NCI-H774 (cell line): ENCODE measurements at regions not wholly inside any gene's neighbourhood (a gene's known extent, or its start where the extent isn't known, plus 50 kb on each side); places are given as distances from the start of the nearest gene placed in this dataset.

Experiments
- DNase-seq: peaks from one replicate; lab custom pipeline; 2025; lab: John Stamatoyannopoulos, UW

- no peak for DNase-seq
Measured at GRCh38 chr9:88229434-88229833, 91.2 kb upstream of the SPATA31C2 start.

DNA sequence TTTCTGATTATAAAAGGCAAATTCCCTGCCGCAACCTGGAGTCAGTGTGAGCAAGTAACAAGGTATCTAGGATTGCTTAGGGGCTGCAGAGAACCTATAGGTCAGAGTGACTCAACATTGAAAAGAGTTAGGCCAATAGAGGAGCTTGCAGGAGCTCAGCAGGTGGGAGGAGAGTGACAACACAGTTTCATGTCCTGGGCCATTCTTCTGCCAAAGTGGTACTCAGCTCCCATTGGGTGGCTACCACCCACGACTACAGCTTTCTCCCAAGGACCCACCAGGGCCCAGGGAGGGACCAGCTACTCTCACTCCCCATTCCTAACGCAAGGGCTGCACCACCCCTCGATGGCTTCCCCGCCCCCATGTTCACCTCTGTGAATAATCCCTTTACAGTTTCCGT lies 86.7 kb upstream of the SPATA31C2 start:
- DNase-seq = no peak

DNA sequence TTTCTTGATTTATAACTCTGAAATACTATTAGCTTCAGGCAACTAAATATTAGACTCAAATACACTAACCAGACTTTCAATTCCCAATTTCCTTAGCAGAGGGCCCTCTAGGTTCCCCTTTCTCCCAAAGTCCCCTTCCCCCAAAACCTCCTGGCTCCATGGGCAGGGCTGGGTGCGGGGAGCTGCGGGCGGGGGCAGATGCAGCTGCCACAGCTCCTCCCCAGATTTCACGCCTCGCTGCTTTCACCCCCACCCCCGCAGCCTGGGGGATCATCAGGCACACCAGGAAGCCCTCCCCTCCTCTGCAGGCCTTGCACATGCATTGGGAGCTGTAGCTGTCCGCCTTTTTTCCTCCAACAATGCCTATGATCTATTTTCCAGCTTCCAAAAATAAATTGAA lies 82.8 kb upstream of the SPATA31C2 start:
- no peak for DNase-seq

DNA sequence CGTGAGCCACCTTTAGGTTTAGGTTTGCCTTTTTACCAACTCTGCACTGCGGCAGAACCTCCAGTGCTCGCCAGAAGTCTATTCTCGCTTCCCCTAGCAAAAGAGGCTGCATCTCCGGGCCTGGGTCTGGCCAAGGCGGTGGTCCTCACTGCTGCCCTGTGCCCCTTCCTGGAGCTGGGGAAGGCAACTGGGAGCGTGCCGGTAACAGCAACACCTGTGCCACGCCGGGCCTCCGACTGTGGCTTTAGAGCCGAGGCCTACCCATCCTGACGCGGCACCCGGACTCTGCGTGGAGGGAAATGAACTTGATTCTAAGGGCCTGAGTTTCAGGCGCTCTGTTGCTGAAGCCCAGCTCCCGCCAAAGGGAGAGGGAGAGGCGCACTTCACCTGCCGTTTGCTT lies 82.4 kb upstream of the SPATA31C2 start:
- DNase-seq = no peak

DNA sequence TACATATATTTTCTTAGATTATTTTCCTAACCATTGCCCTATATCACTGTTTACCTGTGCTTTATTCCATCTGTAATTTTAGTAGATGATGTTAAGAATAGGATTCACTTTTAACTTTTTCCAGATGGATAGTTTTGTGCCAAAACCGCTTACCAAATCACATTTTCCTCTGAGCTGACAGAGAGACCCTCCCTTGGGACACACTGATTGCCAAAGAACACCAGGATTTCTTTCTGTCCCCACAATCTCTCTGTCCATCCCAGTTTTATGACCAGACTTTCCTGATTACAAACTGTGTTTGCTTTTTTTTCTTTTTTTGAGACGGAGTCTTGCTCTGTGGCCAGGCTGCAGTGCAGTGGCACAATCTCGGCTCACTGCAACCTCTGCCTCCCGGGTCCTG lies 81.3 kb upstream of the SPATA31C2 start:
- DNase-seq = no peak

DNA sequence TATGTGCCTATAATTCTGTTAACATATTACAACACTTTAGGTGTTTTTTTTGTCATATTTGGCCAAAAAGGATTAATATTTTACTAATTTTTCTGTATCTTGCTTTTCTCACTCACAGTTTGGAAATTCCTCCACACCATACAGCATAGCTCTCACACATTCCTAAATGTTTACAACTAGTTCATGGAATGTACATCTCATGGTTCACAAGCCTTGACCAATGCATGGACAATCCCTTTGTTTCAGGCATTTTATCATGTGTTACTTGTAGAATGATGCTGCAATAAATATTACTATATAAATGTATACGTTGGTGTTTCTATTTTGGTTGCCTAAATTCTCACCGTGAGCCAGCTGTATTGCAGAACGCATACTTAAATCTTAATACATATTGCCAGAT lies 80.5 kb upstream of the SPATA31C2 start:
- DNase-seq = no peak

GRCh38 chr9:88216126-88216995 lies 78.1 kb upstream of the SPATA31C2 start:
- no peak for DNase-seq

- no peak for DNase-seq
Measured at GRCh38 chr9:88215196-88216125, 77.2 kb upstream of the SPATA31C2 start.

DNA sequence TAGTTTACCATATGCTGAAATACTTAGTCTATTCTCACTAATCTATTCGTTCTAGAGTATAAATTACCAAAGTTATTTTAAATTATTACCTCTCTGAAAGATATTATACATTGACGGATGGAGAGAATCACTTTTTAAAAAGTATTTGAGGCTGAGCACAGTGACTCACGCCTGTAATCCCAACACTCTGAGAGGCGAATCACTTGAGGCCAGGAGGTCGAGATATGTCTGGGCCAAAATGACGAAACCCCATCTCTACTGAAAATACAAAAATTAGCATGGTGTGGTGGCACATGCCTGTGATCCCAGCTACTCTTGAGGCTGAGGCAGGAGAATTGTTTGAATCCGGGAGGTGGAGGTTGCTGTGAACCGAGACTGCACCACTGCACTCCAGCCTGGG lies 64.0 kb upstream of the SPATA31C2 start:
- no peak for DNase-seq

GRCh38 chr9:88198341-88198807 lies 60.1 kb upstream of the SPATA31C2 start:
- DNase-seq = no peak

DNA sequence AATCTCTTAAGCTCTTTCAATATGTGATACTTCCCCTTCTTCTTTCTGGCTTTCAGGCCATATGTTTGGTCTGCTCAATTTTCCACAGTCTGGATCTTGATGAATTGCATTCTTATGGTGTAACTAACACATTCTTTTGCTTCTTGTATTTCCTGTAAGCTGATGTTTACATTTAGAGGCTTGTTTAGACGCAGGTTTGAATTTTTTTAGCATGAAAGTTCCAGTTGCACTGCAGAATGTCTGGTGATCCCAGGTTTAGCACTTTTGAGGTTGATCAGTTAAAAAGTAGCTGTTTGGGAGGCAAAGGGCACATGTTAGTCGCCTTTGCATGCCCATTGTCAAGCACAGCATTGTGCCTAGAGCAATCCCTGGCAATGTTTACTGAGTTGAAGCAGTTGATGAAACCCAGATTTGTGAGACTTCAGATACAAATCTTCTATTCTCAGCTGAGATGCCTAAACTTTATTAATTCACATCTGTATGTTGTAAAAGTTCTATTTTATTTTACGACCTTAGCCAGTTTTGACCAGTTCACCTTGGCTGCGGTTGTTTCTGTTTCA lies 59.6 kb upstream of the SPATA31C2 start:
- no peak for DNase-seq

DNA sequence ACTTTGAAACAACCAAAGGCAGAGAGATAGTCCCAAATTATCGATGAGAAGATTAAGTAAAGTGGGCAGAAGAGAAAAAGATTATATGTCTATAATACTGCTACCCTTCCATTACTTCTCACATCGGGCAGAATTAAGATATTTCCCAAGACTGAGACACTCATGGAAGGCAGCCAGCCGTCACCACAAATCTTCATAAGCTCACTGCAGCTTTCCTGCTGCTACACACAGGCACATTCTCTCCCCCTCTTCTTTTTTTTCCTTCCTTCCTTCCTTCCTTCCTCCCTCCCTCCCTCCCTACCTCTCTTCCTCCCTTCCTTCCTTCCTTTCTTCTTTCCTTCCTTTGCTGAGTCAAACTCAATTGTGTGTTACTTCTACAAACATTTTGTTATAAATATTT lies 58.7 kb upstream of the SPATA31C2 start:
- DNase-seq = no peak

DNA sequence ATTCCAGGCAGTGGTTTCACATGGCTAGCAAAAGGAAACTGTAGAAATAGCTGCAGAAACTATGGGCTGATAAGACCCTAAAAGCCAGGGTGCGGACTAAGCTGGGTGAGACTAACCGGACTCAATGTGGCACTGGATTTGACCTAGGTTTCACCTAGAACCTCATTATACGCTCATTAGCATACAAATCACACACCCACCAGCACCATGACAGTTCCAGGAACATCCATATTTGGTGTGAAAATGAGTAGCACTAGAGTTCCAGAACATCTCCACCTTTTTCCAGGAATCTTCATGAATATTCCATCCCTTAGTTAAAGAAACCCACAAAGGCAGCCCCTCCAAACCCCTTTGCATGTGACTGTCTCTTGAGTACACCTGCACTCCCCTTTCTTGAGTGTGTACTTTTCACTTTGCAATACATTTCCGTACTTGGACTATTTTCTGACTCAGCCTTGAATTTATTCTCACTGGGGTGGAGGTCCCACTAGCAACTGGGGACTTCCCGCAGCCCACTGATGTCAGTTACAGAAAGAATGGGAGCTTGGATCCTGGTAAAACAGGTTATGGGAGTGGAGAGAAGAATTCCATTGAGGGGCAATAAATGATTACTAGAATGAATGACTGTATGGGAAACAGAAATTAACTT lies 58.0 kb upstream of the SPATA31C2 start:
- no peak for DNase-seq

DNA sequence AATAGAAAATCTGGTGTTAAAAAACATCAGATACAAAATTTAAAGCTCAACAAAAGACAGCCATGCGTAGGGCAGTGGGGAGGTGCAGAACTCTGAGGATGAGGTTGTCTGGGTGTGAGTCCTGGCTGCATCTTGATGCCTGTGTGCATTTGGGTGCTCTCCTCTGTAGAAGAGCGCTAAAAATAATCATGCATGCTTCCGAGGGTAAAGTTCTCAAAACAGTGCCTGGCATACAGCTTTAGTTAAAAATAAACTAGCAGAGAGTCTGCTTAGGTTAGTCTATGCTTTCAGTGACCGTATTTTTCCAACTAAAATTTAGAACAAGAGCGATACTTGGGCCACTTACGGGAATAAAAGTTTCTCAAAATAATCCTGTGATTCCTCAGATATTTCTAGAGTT lies 55.5 kb upstream of the SPATA31C2 start:
- DNase-seq = no peak

DNA sequence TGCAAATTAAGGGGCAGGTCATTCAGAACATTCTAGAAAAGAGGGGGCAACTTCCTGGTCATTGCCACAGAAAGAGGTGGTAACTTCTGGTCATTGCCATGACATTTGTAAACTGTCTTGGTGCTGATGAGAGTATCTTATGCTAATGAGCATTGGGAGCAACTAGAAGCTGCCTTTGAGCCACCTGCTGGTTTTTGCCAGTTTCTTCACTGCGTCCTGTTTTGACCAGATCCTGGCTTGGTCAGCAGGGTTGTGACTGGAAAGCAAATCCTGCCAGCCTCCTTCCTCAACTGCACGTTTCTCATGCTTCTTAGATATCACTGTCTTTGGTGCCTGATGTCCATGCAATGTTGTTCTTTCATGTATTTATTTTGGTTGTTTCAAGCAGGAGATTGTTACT lies 53.2 kb upstream of the SPATA31C2 start:
- DNase-seq = no peak

- no peak for DNase-seq
Measured at GRCh38 chr9:88189371-88189770, 51.1 kb upstream of the SPATA31C2 start.
